Activated T-cell treated with anti-CD3 and anti-CD28 coated beads, Interleukin-2, amount 50 U/mL, for 1 hour (primary cell): ENCODE measurements at regions not wholly inside any gene's neighbourhood (a gene's known extent, or its start where the extent isn't known, plus 50 kb on each side); places are given as distances from the start of the nearest gene placed in this dataset.
A peak's percentile ranks its signal among the peaks of the same experiment; 100 is the strongest.

Source experiments
- DNase-seq: peaks from one replicate; pipeline ENCODE4 v3.0.0-alpha.2; 2020

GRCh38 chr3:72559385-72559784, 288.9 kb downstream of the SHQ1 start:
- DNase-seq: no peak

- DNase-seq: no peak
Observed at GRCh38 chr3:72558001-72558400, 290.2 kb downstream of the SHQ1 start.

- DNase-seq: no peak
Observed at GRCh38 chr3:72555714-72556113, 292.5 kb downstream of the SHQ1 start.

GRCh38 chr3:72554689-72555088, 293.6 kb downstream of the SHQ1 start:
- DNase-seq: no peak

- DNase-seq: no peak
Observed at GRCh38 chr3:72553298-72553697, 294.9 kb downstream of the SHQ1 start.

- DNase-seq: no peak
Observed at GRCh38 chr3:72550582-72551262, 297.5 kb downstream of the SHQ1 start.

GRCh38 chr3:72549761-72550581, 298.3 kb downstream of the SHQ1 start:
- peak; percentile 22 for DNase-seq

- no peak for DNase-seq
Observed at GRCh38 chr3:72548981-72549380, 299.3 kb downstream of the SHQ1 start.

- DNase-seq: no peak
Observed at GRCh38 chr3:72548461-72548860, 299.8 kb downstream of the SHQ1 start.

GRCh38 chr3:72547183-72547582, 301.1 kb downstream of the SHQ1 start:
- no peak for DNase-seq

- no peak for DNase-seq
Observed at GRCh38 chr3:72544239-72544638, 304.0 kb downstream of the SHQ1 start.

- DNase-seq: no peak
Observed at GRCh38 chr3:72543246-72543645, 305.0 kb downstream of the SHQ1 start.

- no peak for DNase-seq
Observed at GRCh38 chr3:72542781-72543180, 305.5 kb downstream of the SHQ1 start.

- no peak for DNase-seq
Observed at GRCh38 chr3:72539856-72540255, 308.4 kb downstream of the SHQ1 start.

GRCh38 chr3:72538070-72538745, 310.0 kb downstream of the SHQ1 start:
- no peak for DNase-seq

GRCh38 chr3:72537448-72537847, 310.8 kb downstream of the SHQ1 start:
- DNase-seq: no peak

GRCh38 chr3:72536878-72537267, 311.4 kb downstream of the SHQ1 start:
- no peak for DNase-seq

GRCh38 chr3:72536206-72536877, 311.9 kb downstream of the SHQ1 start:
- DNase-seq: no peak

GRCh38 chr3:72535772-72536171, 312.5 kb downstream of the SHQ1 start:
- no peak for DNase-seq

- no peak for DNase-seq
Observed at GRCh38 chr3:72533591-72534473, 314.4 kb downstream of the SHQ1 start.

- DNase-seq: no peak
Observed at GRCh38 chr3:72530426-72530825, 317.8 kb downstream of the SHQ1 start.

- DNase-seq: no peak
Observed at GRCh38 chr3:72529081-72529480, 319.2 kb downstream of the SHQ1 start.
